ENCODE measurements at regions not wholly inside any gene's neighbourhood (a gene's known extent, or its start where the extent isn't known, plus 50 kb on each side); places are given as distances from the start of the nearest gene placed in this dataset.

DNA sequence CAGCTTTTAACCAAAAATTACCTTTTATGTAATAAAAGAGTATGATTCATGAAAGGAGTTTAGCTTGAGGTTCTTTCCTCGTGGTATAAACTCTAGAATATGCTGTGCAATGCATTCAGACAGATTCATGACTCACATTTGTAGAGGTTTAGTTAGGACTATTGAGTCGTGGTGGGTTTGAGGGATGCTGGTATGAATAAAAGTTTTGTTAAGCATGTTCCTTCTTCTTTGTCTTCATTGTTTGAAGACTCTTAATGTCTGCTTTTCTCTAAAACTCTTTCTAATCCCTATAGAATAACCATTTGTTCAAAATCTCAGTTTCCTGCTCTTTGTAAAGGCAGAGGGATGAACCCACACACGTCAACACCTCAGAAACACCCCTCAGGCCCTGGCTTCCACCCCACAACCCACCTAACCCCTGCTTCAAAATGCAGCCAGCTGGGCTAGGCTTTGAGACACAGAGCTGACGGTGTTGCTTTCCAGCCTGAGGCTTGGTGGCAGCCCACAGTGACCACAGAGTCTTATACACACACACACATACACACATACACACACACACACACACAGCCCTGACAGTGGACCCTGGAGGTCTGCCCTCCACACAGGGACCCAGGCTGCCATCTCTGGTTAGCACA lies 69.0 kb upstream of the IRX1 start:
- TF ChIP-seq, protein P1, sequence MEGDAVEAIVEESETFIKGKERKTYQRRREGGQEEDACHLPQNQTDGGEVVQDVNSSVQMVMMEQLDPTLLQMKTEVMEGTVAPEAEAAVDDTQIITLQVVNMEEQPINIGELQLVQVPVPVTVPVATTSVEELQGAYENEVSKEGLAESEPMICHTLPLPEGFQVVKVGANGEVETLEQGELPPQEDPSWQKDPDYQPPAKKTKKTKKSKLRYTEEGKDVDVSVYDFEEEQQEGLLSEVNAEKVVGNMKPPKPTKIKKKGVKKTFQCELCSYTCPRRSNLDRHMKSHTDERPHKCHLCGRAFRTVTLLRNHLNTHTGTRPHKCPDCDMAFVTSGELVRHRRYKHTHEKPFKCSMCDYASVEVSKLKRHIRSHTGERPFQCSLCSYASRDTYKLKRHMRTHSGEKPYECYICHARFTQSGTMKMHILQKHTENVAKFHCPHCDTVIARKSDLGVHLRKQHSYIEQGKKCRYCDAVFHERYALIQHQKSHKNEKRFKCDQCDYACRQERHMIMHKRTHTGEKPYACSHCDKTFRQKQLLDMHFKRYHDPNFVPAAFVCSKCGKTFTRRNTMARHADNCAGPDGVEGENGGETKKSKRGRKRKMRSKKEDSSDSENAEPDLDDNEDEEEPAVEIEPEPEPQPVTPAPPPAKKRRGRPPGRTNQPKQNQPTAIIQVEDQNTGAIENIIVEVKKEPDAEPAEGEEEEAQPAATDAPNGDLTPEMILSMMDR (IDR thresholded peaks at IDR 0.05), result no peak
- no peak for TF ChIP-seq POLR2A (IDR thresholded peaks at IDR 0.05)

Measured in thyroid gland (tissue), 4 donors.